Mesenchymal stem cell (in vitro differentiated cells and primary cell): ENCODE measurements at regions not wholly inside any gene's neighbourhood (a gene's known extent, or its start where the extent isn't known, plus 50 kb on each side); places are given as distances from the start of the nearest gene placed in this dataset.

Experiments
- DNase-seq: peaks from one replicate; pipeline ENCODE4 v3.0.0-alpha.2; 2013
- H2AFZ ChIP-seq: one replicate; pipeline ENCODE4 v1.6.1; 2013; ENCODE audit warnings: low read depth, mild to moderate bottlenecking, control low read depth, inconsistent platforms, low read length, moderate library complexity
- H2AK5ac ChIP-seq: 2 replicates; pipeline ENCODE4 v1.6.1; 2013; ENCODE audit warnings: low read length, moderate library complexity, mild to moderate bottlenecking, inconsistent platforms; ENCODE audit not compliant: severe bottlenecking
- H2BK120ac ChIP-seq: one replicate; pipeline ENCODE4 v1.6.1; 2013; ENCODE audit warnings: low read depth, mild to moderate bottlenecking, inconsistent platforms, low read length, moderate library complexity
- H2BK12ac ChIP-seq, 2 experiments: one replicate each; pipeline ENCODE4 v1.6.1; 2013; ENCODE audit warnings: inconsistent platforms in 2 of 2, low read length in 2 of 2, mild to moderate bottlenecking in 2 of 2, moderate library complexity in 2 of 2, control low read depth in 1 of 2
- H2BK15ac ChIP-seq: one replicate; pipeline ENCODE4 v1.6.1; 2013; ENCODE audit warnings: mild to moderate bottlenecking, low read depth, inconsistent platforms; ENCODE audit not compliant: poor library complexity, severe bottlenecking
- H2BK5ac ChIP-seq: 2 replicates; pipeline ENCODE4 v1.6.1; 2013; ENCODE audit warnings: low read depth, mild to moderate bottlenecking, low read length, control low read depth, inconsistent platforms; ENCODE audit not compliant: poor library complexity, severe bottlenecking
- H3K14ac ChIP-seq, 2 experiments: one replicate each; pipeline ENCODE4 v1.6.1; 2013; ENCODE audit warnings: inconsistent platforms in 2 of 2, low read length in 2 of 2, control low read depth in 1 of 2, mild to moderate bottlenecking in 1 of 2, moderate library complexity in 1 of 2
- H3K18ac ChIP-seq, 2 experiments: one replicate each; pipeline ENCODE4 v1.6.1; 2013; ENCODE audit warnings: inconsistent platforms in 2 of 2, low read length in 2 of 2, control low read depth in 1 of 2, low read depth in 1 of 2, mild to moderate bottlenecking in 1 of 2
- H3K23ac ChIP-seq, 2 experiments: one replicate each; pipeline ENCODE4 v1.6.1; 2013; ENCODE audit warnings: inconsistent platforms in 2 of 2, low read length in 2 of 2, mild to moderate bottlenecking in 2 of 2, moderate library complexity in 2 of 2, control low read depth in 1 of 2
- H3K27ac ChIP-seq: 2 replicates; pipeline ENCODE4 v1.5.1; 2013; ENCODE audit warnings: mild to moderate bottlenecking, moderate library complexity, low read length, control low read depth, inconsistent platforms; ENCODE audit not compliant: poor library complexity, severe bottlenecking
- H3K27me3 ChIP-seq, 2 experiments: 2 replicates each; pipeline versions ENCODE4 v1.6.1 to v1.7.0; 2013; ENCODE audit warnings: low read length in 2 of 2, mild to moderate bottlenecking in 2 of 2, moderate library complexity in 2 of 2, control low read depth in 1 of 2, inconsistent platforms in 1 of 2; ENCODE audit not compliant: control insufficient read depth in 1 of 2, insufficient read depth in 1 of 2
- H3K36me3 ChIP-seq, 2 experiments: 2 replicates each; pipeline versions ENCODE4 v1.6.1 to v1.7.0; 2013; ENCODE audit warnings: low read length in 2 of 2, control low read depth in 1 of 2, inconsistent platforms in 1 of 2, low read depth in 1 of 2, mild to moderate bottlenecking in 1 of 2; ENCODE audit not compliant: insufficient read depth in 2 of 2, control insufficient read depth in 1 of 2
- H3K4ac ChIP-seq, 2 experiments: one replicate each; pipeline ENCODE4 v1.6.1; 2013; ENCODE audit warnings: inconsistent platforms in 2 of 2, low read length in 2 of 2, mild to moderate bottlenecking in 2 of 2, moderate library complexity in 2 of 2, control low read depth in 1 of 2, low read depth in 1 of 2
- H3K4me1 ChIP-seq: 2 replicates; pipeline ENCODE4 v1.6.1; 2013; ENCODE audit warnings: low read depth, low read length, control low read depth; ENCODE audit not compliant: control insufficient read depth, insufficient read depth
- H3K4me2 ChIP-seq: 2 replicates; pipeline ENCODE4 v1.6.1; 2013; ENCODE audit warnings: low read length, mild to moderate bottlenecking, inconsistent platforms; ENCODE audit not compliant: poor library complexity, severe bottlenecking
- H3K4me3 ChIP-seq, 2 experiments: 2 replicates each; pipeline versions ENCODE4 v1.5.1 to v1.7.0; 2013; ENCODE audit warnings: low read length in 2 of 2, mild to moderate bottlenecking in 2 of 2, control low read depth in 1 of 2, low read depth in 1 of 2; ENCODE audit not compliant: insufficient read depth in 1 of 2
- H3K79me1 ChIP-seq: replicated peaks from 2 replicates; pipeline ENCODE4 v1.6.1; 2013; ENCODE audit warnings: mild to moderate bottlenecking, control low read depth, low read length, inconsistent platforms; ENCODE audit not compliant: poor library complexity, severe bottlenecking
- H3K9ac ChIP-seq: 2 replicates; pipeline ENCODE4 v1.7.0; 2013; ENCODE audit warnings: mild to moderate bottlenecking, low read length, moderate library complexity
- H3K9me3 ChIP-seq: 2 replicates; pipeline ENCODE4 v1.7.0; 2013; ENCODE audit warnings: mild to moderate bottlenecking, low read length; ENCODE audit not compliant: control insufficient read depth
- H4K8ac ChIP-seq: one replicate; pipeline ENCODE4 v1.6.1; 2013; ENCODE audit warnings: inconsistent platforms, mild to moderate bottlenecking, low read length, moderate library complexity
- H4K91ac ChIP-seq: one replicate; pipeline ENCODE4 v1.6.1; 2013; ENCODE audit warnings: mild to moderate bottlenecking, low read length, inconsistent platforms
- WGBS: methylation state at CpG from one replicate; pipeline ENCODE4 v1.1.7; 2013; ENCODE audit warnings: mixed read lengths; 5-methylcytosine and 5-hydroxymethylcytosine counted together

GRCh38 chr5:120101771-120102170 lies 362.3 kb upstream of the PRR16 start:
- Histone ChIP-seq H4K91ac (no peak overlapping the region), H3K27me3 (no peaks in the 10 kb centered on the region), H3K4ac (no peak overlapping the region), H2BK120ac (no peak overlapping the region), H3K36me3 (no peaks in the 10 kb centered on the region), H3K4me1 (no peaks in the 10 kb centered on the region), H3K23ac (no peak overlapping the region), H2AK5ac (no peak overlapping the region), H2AFZ (no peak overlapping the region), H3K79me1 (no peaks in the 10 kb centered on the region), H4K8ac (no peak overlapping the region), H2BK15ac (no peak overlapping the region), H3K14ac (no peak overlapping the region), H3K9ac (no peak overlapping the region), H3K4me2 (no peak overlapping the region), H3K9me3 (no peaks in the 10 kb centered on the region), H2BK5ac (no peak overlapping the region), H2BK12ac (no peak overlapping the region), H3K18ac (no peak overlapping the region), H3K27ac (no peak overlapping the region), H3K4me3 (no peak overlapping the region)
- DNase-seq, result no peak

- Histone ChIP-seq H2BK12ac (no peak overlapping the region), H4K91ac (no peak overlapping the region), H3K23ac (no peak overlapping the region), H3K27me3 (no peaks in the 10 kb centered on the region), H3K18ac (no peak overlapping the region), H3K9ac (no peak overlapping the region), H2AK5ac (no peak overlapping the region), H3K9me3 (no peaks in the 10 kb centered on the region), H2BK15ac (no peak overlapping the region), H3K36me3 (no peaks in the 10 kb centered on the region), H3K4me2 (no peak overlapping the region), H2BK120ac (no peak overlapping the region), H3K14ac (no peak overlapping the region), H3K4ac (no peak overlapping the region), H4K8ac (no peak overlapping the region), H3K79me1 (no peaks in the 10 kb centered on the region), H3K4me1 (no peaks in the 10 kb centered on the region), H2BK5ac (no peak overlapping the region), H3K27ac (no peak overlapping the region), H3K4me3 (no peak overlapping the region), H2AFZ (no peak overlapping the region)
- DNase-seq, result no peak
- whole genome bisulfite sequencing, result no CpG with 5 or more reads among the region's 2 CpGs
These were observed 360.6 kb upstream of the PRR16 start for GRCh38 chr5:120103495-120103894.

GRCh38 chr5:120106912-120107525 lies 357.1 kb upstream of the PRR16 start:
- Histone ChIP-seq H4K91ac (no peak overlapping the region), H3K4me1 (no peaks in the 10 kb centered on the region), H2AFZ (no peak overlapping the region), H3K4me3 (no peak overlapping the region), H3K9me3 (no peaks in the 10 kb centered on the region), H2BK12ac (no peak overlapping the region), H2BK5ac (no peak overlapping the region), H2BK15ac (no peak overlapping the region), H3K4ac (no peak overlapping the region), H2BK120ac (no peak overlapping the region), H3K14ac (no peak overlapping the region), H3K23ac (no peak overlapping the region), H2AK5ac (no peak overlapping the region), H3K18ac (no peak overlapping the region), H3K27me3 (no peaks in the 10 kb centered on the region), H3K79me1 (no peaks in the 10 kb centered on the region), H3K36me3 (no peaks in the 10 kb centered on the region), H3K27ac (no peak overlapping the region), H3K9ac (no peak overlapping the region), H3K4me2 (no peak overlapping the region), H4K8ac (no peak overlapping the region)
- WGBS, result 98% methylated on average over 1 of the region's 1 CpG
- no peak for DNase-seq

GRCh38 chr5:120108586-120109248 lies 355.4 kb upstream of the PRR16 start:
- Histone ChIP-seq H3K18ac (no peak overlapping the region), H4K91ac (no peak overlapping the region), H3K9me3 (no peaks in the 10 kb centered on the region), H2BK5ac (no peak overlapping the region), H3K27ac (no peak overlapping the region), H2AFZ (no peak overlapping the region), H3K14ac (no peak overlapping the region), H3K9ac (no peak overlapping the region), H2BK12ac (no peak overlapping the region), H3K4me3 (no peak overlapping the region), H3K4me2 (no peak overlapping the region), H2BK15ac (no peak overlapping the region), H3K36me3 (no peaks in the 10 kb centered on the region), H2AK5ac (no peak overlapping the region), H3K4ac (no peak overlapping the region), H3K4me1 (no peaks in the 10 kb centered on the region), H3K27me3 (no peaks in the 10 kb centered on the region), H4K8ac (no peak overlapping the region), H2BK120ac (no peak overlapping the region), H3K79me1 (no peaks in the 10 kb centered on the region), H3K23ac (no peak overlapping the region)
- 80% methylated on average over 3 of the region's 4 CpGs for WGBS
- no peak for DNase-seq
